ENCODE measurements at regions not wholly inside any gene's neighbourhood (a gene's known extent, or its start where the extent isn't known, plus 50 kb on each side); places are given as distances from the start of the nearest gene placed in this dataset.

GRCh38 chr3:68163968-68164367, 509.6 kb upstream of the SUCLG2 start:
- no peak for TF ChIP-seq CREB5 (CRISPR knock-in tag; IDR thresholded peaks at IDR 0.05; ENCODE audit: low read depth)
- TF ChIP-seq TOX (CRISPR knock-in tag; IDR thresholded peaks at IDR 0.05; ENCODE audit: borderline replicate concordance), result no peak
- TF ChIP-seq, protein P1, sequence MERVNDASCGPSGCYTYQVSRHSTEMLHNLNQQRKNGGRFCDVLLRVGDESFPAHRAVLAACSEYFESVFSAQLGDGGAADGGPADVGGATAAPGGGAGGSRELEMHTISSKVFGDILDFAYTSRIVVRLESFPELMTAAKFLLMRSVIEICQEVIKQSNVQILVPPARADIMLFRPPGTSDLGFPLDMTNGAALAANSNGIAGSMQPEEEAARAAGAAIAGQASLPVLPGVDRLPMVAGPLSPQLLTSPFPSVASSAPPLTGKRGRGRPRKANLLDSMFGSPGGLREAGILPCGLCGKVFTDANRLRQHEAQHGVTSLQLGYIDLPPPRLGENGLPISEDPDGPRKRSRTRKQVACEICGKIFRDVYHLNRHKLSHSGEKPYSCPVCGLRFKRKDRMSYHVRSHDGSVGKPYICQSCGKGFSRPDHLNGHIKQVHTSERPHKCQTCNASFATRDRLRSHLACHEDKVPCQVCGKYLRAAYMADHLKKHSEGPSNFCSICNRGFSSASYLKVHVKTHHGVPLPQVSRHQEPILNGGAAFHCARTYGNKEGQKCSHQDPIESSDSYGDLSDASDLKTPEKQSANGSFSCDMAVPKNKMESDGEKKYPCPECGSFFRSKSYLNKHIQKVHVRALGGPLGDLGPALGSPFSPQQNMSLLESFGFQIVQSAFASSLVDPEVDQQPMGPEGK (CRISPR knock-in tag; IDR thresholded peaks at IDR 0.05; ENCODE audit: borderline replicate concordance), result no peak
- TF ChIP-seq, protein P2, sequence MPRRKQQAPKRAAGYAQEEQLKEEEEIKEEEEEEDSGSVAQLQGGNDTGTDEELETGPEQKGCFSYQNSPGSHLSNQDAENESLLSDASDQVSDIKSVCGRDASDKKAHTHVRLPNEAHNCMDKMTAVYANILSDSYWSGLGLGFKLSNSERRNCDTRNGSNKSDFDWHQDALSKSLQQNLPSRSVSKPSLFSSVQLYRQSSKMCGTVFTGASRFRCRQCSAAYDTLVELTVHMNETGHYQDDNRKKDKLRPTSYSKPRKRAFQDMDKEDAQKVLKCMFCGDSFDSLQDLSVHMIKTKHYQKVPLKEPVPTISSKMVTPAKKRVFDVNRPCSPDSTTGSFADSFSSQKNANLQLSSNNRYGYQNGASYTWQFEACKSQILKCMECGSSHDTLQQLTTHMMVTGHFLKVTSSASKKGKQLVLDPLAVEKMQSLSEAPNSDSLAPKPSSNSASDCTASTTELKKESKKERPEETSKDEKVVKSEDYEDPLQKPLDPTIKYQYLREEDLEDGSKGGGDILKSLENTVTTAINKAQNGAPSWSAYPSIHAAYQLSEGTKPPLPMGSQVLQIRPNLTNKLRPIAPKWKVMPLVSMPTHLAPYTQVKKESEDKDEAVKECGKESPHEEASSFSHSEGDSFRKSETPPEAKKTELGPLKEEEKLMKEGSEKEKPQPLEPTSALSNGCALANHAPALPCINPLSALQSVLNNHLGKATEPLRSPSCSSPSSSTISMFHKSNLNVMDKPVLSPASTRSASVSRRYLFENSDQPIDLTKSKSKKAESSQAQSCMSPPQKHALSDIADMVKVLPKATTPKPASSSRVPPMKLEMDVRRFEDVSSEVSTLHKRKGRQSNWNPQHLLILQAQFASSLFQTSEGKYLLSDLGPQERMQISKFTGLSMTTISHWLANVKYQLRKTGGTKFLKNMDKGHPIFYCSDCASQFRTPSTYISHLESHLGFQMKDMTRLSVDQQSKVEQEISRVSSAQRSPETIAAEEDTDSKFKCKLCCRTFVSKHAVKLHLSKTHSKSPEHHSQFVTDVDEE (CRISPR knock-in tag; IDR thresholded peaks at IDR 0.05), result no peak
- TF ChIP-seq, protein P3, sequence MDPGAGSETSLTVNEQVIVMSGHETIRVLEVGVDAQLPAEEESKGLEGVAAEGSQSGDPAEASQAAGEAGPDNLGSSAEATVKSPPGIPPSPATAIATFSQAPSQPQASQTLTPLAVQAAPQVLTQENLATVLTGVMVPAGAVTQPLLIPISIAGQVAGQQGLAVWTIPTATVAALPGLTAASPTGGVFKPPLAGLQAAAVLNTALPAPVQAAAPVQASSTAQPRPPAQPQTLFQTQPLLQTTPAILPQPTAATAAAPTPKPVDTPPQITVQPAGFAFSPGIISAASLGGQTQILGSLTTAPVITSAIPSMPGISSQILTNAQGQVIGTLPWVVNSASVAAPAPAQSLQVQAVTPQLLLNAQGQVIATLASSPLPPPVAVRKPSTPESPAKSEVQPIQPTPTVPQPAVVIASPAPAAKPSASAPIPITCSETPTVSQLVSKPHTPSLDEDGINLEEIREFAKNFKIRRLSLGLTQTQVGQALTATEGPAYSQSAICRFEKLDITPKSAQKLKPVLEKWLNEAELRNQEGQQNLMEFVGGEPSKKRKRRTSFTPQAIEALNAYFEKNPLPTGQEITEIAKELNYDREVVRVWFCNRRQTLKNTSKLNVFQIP (CRISPR knock-in tag; IDR thresholded peaks at IDR 0.05; ENCODE audit: borderline replicate concordance, low read depth), result no peak

Measured in SK-N-SH treated with all-trans-retinoic acid at 6 μM for 48 hours (cell line).